HFFc6 (cell line): ENCODE measurements at regions not wholly inside any gene's neighbourhood (a gene's known extent, or its start where the extent isn't known, plus 50 kb on each side); places are given as distances from the start of the nearest gene placed in this dataset.
A peak's percentile ranks its signal among the peaks of the same experiment; 100 is the strongest.

Experiments used
- DNase-seq: peaks from one replicate; pipeline ENCODE4 v3.0.0-alpha.2; 2018
- H3K27ac Mint-ChIP-seq: 2 replicates; pipeline ENCODE4 v1.8.0; 2020; ENCODE audit warnings: mild to moderate bottlenecking, mixed read lengths
- H3K27me3 Mint-ChIP-seq: 2 replicates; pipeline ENCODE4 v1.8.0; 2021; ENCODE audit warnings: mild to moderate bottlenecking, moderate library complexity, mixed read lengths; ENCODE audit not compliant: insufficient read depth
- H3K36me3 Mint-ChIP-seq: 2 replicates; pipeline ENCODE4 v1.8.0; 2021; ENCODE audit warnings: low read depth, mixed read lengths
- H3K4me1 Mint-ChIP-seq: 2 replicates; pipeline ENCODE4 v1.8.0; 2020; ENCODE audit warnings: low read depth, mixed read lengths
- H3K4me3 Mint-ChIP-seq: 2 replicates; pipeline ENCODE4 v1.8.0; 2020; ENCODE audit warnings: mild to moderate bottlenecking, moderate library complexity, mixed read lengths
- H3K9me3 Mint-ChIP-seq: 2 replicates; pipeline ENCODE4 v1.8.0; 2020; ENCODE audit warnings: mild to moderate bottlenecking, mixed read lengths
- CTCF ChIP-seq: fragments of 200-600 bp; sonication (generic); IDR thresholded peaks from 2 replicates; pipeline ENCODE4 v1.5.0; 2021; ENCODE audit warnings: antibody characterized with exemption, mild to moderate bottlenecking

GRCh38 chrX:20529301-20529700 is 262.6 kb upstream of the RPS6KA3 start:
- peak overlapping the region; percentile 8; the same call in 1 of the 2 replicates for H3K4me3 Mint-ChIP-seq
- H3K27ac Mint-ChIP-seq, result no peak overlapping the region
- H3K36me3 Mint-ChIP-seq, result no peaks in the 10 kb centered on the region
- peaks cover 3% of the 10 kb centered on the region for H3K27me3 Mint-ChIP-seq
- DNase-seq, result no peak
- TF ChIP-seq CTCF, result no peak
- peaks cover 29% of the 10 kb centered on the region for H3K4me1 Mint-ChIP-seq
- H3K9me3 Mint-ChIP-seq, result no peaks in the 10 kb centered on the region

- no peaks in the 10 kb centered on the region for H3K9me3 Mint-ChIP-seq
- peak; percentile 78 for TF ChIP-seq CTCF
- peaks cover 3% of the 10 kb centered on the region for H3K27me3 Mint-ChIP-seq
- H3K36me3 Mint-ChIP-seq, result no peaks in the 10 kb centered on the region
- H3K4me3 Mint-ChIP-seq, result peak overlapping the region; percentile 42
- H3K4me1 Mint-ChIP-seq, result peaks cover 29% of the 10 kb centered on the region
- H3K27ac Mint-ChIP-seq, result no peak overlapping the region
- no peak for DNase-seq
Measured at GRCh38 chrX:20527558-20528011, 260.9 kb upstream of the RPS6KA3 start.

- no peak for TF ChIP-seq CTCF
- H3K4me3 Mint-ChIP-seq, result no peak overlapping the region
- no peak overlapping the region for H3K27ac Mint-ChIP-seq
- H3K9me3 Mint-ChIP-seq, result no peaks in the 10 kb centered on the region
- peaks cover 1% of the 10 kb centered on the region; the same call in 1 of the 2 replicates for H3K27me3 Mint-ChIP-seq
- peaks cover 29% of the 10 kb centered on the region for H3K4me1 Mint-ChIP-seq
- DNase-seq, result no peak
- H3K36me3 Mint-ChIP-seq, result no peaks in the 10 kb centered on the region
Measured at GRCh38 chrX:20527041-20527440, 260.3 kb upstream of the RPS6KA3 start.

GRCh38 chrX:20523626-20524312 is 257.1 kb upstream of the RPS6KA3 start:
- no peak for TF ChIP-seq CTCF
- H3K9me3 Mint-ChIP-seq, result no peaks in the 10 kb centered on the region
- H3K27me3 Mint-ChIP-seq, result no peaks in the 10 kb centered on the region; the same call in none of the 2 replicates
- H3K36me3 Mint-ChIP-seq, result no peaks in the 10 kb centered on the region
- H3K4me1 Mint-ChIP-seq, result peaks cover 29% of the 10 kb centered on the region
- H3K4me3 Mint-ChIP-seq, result no peak overlapping the region
- no peak overlapping the region for H3K27ac Mint-ChIP-seq
- DNase-seq, result no peak

- no peak for TF ChIP-seq CTCF
- Mint-ChIP-seq H3K9me3 (no peaks in the 10 kb centered on the region), H3K27ac (no peak overlapping the region), H3K36me3 (no peaks in the 10 kb centered on the region), H3K27me3 (peaks cover 4% of the 10 kb centered on the region; the same call in 1 of the 2 replicates), H3K4me3 (no peak overlapping the region), H3K4me1 (peaks cover 43% of the 10 kb centered on the region)
- no peak for DNase-seq
Measured at GRCh38 chrX:20522420-20522819, 255.7 kb upstream of the RPS6KA3 start.
